ENCODE measurements at regions not wholly inside any gene's neighbourhood (a gene's known extent, or its start where the extent isn't known, plus 50 kb on each side); places are given as distances from the start of the nearest gene placed in this dataset.
A peak's percentile ranks its signal among the peaks of the same experiment; 100 is the strongest.

GRCh38 chr18:76684265-76684664 is 138.1 kb upstream of the ZNF236 start:
- DNase-seq (ENCODE audit: low read depth): no peak

GRCh38 chr18:76679945-76680344 is 142.4 kb upstream of the ZNF236 start:
- no peak for DNase-seq (ENCODE audit: low read depth)

GRCh38 chr18:76679259-76679658 is 143.1 kb upstream of the ZNF236 start:
- DNase-seq (ENCODE audit: low read depth): no peak

GRCh38 chr18:76678248-76678647 is 144.1 kb upstream of the ZNF236 start:
- DNase-seq (ENCODE audit: low read depth): no peak

- no peak for DNase-seq (ENCODE audit: low read depth)
These were observed 147.8 kb upstream of the ZNF236 start for GRCh38 chr18:76674596-76674995.

GRCh38 chr18:76673281-76674185 is 148.8 kb upstream of the ZNF236 start:
- no peak for DNase-seq (ENCODE audit: low read depth)

GRCh38 chr18:76672627-76673026 is 149.7 kb upstream of the ZNF236 start:
- DNase-seq (ENCODE audit: low read depth): no peak

- no peak for DNase-seq (ENCODE audit: low read depth)
These were observed 151.6 kb upstream of the ZNF236 start for GRCh38 chr18:76670564-76671288.

- no peak for DNase-seq (ENCODE audit: low read depth)
These were observed 153.8 kb upstream of the ZNF236 start for GRCh38 chr18:76668546-76668945.

GRCh38 chr18:76668119-76668518 is 154.2 kb upstream of the ZNF236 start:
- DNase-seq (ENCODE audit: low read depth): no peak

- DNase-seq (ENCODE audit: low read depth): no peak
These were observed 154.8 kb upstream of the ZNF236 start for GRCh38 chr18:76667603-76668002.

- DNase-seq (ENCODE audit: low read depth): no peak
These were observed 159.7 kb upstream of the ZNF236 start for GRCh38 chr18:76662626-76663025.

GRCh38 chr18:76660571-76661192 is 161.7 kb upstream of the ZNF236 start:
- DNase-seq (ENCODE audit: low read depth): no peak

GRCh38 chr18:76658627-76659026 is 163.6 kb upstream of the ZNF516 start:
- DNase-seq (ENCODE audit: low read depth): peak; percentile 1

- DNase-seq (ENCODE audit: low read depth): no peak
These were observed 162.9 kb upstream of the ZNF516 start for GRCh38 chr18:76657911-76658470.

- DNase-seq (ENCODE audit: low read depth): no peak
These were observed 162.1 kb upstream of the ZNF516 start for GRCh38 chr18:76656925-76657827.

- DNase-seq (ENCODE audit: low read depth): no peak
These were observed 159.5 kb upstream of the ZNF516 start for GRCh38 chr18:76654577-76654976.

- DNase-seq (ENCODE audit: low read depth): no peak
These were observed 152.3 kb upstream of the ZNF516 start for GRCh38 chr18:76647322-76647721.

GRCh38 chr18:76644580-76644979 is 149.5 kb upstream of the ZNF516 start:
- DNase-seq (ENCODE audit: low read depth): no peak

- no peak for DNase-seq (ENCODE audit: low read depth)
These were observed 149.0 kb upstream of the ZNF516 start for GRCh38 chr18:76643996-76644395.

- no peak for DNase-seq (ENCODE audit: low read depth)
These were observed 148.2 kb upstream of the ZNF516 start for GRCh38 chr18:76643199-76643598.
